AG04450 (cell line): ENCODE measurements at regions not wholly inside any gene's neighbourhood (a gene's known extent, or its start where the extent isn't known, plus 50 kb on each side); places are given as distances from the start of the nearest gene placed in this dataset.

Experiments
- CTCF ChIA-PET: fragments of 300-600, 350-600 bp; formaldehyde crosslinking; extraction: SDS; loops from one replicate; lab custom pipeline; 2022; ENCODE audit warnings: antibody characterized with exemption, inconsistent platforms; lab: Charles Lee
- POLR2A ChIA-PET: fragments of 350-600 bp; formaldehyde crosslinking; extraction: SDS; loops from one replicate; lab custom pipeline; 2021; ENCODE audit warnings: antibody characterized with exemption, inconsistent platforms; lab: Yijun Ruan, JAX
- DNase-seq: peaks from one replicate; pipeline ENCODE4 v3.0.0-alpha.2; 2011; ENCODE audit warnings: low read depth, low spot score
- H3K27ac ChIP-seq: one replicate; pipeline ENCODE4 v1.5.1; 2012; ENCODE audit warnings: low read depth, low read length, control low read depth
- H3K27me3 ChIP-seq: one replicate; pipeline ENCODE4 v1.6.0; 2012; ENCODE audit warnings: low read length; ENCODE audit not compliant: control insufficient read depth, insufficient read depth
- H3K4me3 ChIP-seq: 2 replicates; pipeline ENCODE4 v1.5.1; 2011; ENCODE audit warnings: mild to moderate bottlenecking, low read depth, low read length, control low read depth
- H3K9me3 ChIP-seq: 2 replicates; pipeline ENCODE4 v1.5.1; 2012; ENCODE audit warnings: low read length; ENCODE audit not compliant: control insufficient read depth, insufficient read depth
- TF ChIP-seq, protein P1 (sequence below): IDR thresholded peaks from 2 replicates; pipeline ENCODE4 v1.5.1; 2011; ENCODE audit warnings: low read depth, low read length, control low read depth, inconsistent platforms

DNA sequence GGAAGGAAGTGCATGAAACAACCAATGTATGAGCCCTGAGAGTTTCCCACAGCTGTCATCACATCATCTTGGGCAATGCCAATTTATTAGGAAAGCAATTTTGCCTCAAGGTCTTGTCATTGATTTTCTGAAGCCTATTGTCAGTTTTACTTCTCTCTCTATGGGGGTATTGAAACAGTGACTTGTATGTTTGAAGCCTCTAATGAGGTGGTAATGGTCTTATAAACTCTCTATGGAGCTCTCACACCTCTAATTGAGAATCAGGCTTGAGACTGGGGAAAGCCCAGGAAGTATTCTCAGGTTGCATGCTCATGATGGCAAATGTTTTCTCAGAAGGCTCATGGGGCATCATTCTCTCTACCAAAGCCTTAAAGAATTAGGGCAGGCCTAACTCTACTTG lies 308.2 kb upstream of the EMCN start:
- TF ChIP-seq, protein P1, sequence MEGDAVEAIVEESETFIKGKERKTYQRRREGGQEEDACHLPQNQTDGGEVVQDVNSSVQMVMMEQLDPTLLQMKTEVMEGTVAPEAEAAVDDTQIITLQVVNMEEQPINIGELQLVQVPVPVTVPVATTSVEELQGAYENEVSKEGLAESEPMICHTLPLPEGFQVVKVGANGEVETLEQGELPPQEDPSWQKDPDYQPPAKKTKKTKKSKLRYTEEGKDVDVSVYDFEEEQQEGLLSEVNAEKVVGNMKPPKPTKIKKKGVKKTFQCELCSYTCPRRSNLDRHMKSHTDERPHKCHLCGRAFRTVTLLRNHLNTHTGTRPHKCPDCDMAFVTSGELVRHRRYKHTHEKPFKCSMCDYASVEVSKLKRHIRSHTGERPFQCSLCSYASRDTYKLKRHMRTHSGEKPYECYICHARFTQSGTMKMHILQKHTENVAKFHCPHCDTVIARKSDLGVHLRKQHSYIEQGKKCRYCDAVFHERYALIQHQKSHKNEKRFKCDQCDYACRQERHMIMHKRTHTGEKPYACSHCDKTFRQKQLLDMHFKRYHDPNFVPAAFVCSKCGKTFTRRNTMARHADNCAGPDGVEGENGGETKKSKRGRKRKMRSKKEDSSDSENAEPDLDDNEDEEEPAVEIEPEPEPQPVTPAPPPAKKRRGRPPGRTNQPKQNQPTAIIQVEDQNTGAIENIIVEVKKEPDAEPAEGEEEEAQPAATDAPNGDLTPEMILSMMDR, result no peak
- CTCF ChIA-PET, result no interaction called here
- H3K4me3 ChIP-seq, result no peak overlapping the region
- H3K9me3 ChIP-seq, result no peaks in the 10 kb centered on the region
- H3K27ac ChIP-seq, result no peak overlapping the region
- H3K27me3 ChIP-seq, result no peaks in the 10 kb centered on the region
- no peak for DNase-seq
- POLR2A ChIA-PET, result no interaction called here

DNA sequence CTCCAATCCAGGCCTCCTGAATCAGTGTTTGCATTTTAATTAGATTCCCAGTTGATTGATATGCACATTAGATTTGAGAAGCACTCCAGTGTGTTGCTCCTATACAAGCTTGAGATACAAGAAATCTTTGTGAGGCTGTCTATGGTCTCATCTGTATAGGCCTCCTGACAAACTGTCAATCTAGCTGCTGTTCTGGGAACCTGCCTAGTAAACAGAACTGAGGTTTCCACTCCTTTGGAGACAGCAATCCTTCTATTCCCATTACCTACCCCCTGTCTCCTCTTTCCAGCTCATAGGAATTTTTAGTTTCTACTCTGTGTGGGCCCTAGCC lies 306.1 kb upstream of the EMCN start:
- CTCF ChIA-PET, result no interaction called here

DNA sequence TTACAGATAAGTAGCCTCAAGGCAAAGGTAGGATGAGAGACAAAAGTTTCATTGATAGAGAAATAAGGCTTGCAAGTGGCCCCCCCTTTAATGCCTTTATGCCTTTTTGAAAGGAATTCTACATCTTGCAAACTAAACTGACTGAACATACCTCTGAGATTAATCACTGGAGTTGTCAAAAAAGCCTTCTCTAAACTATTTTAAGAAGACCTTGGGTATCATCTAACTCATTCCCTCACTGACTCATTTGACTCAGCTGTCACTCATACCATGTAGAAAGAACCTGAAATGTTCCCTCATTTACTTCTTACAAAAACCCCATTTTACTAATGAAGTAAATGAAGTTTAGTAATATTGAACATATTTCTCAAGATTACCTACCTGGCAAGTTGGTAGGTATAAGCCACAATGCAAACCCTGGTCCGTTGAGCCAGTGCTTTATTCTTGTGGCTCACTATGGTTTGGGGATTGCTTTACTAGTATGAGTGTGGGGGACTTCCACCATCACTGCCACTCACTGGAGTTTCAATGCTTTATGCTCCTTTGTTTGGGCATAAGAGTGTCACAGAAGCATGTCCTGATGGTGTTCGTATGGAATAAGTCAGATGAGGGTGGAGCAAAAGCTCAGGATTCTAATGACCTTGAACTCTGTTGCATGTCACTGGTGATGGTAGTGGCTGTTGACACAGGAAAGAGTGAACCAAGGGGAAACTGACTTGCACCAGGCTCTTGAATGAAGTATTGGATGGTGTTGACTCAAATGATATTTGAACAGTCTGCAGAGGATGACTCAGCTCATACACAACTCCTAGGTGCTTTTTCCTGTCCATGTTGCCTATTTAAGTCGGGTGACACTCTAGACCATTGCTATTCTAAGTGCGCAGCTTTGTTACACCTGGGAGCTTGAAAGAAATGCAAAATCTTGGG lies 305.5 kb upstream of the EMCN start:
- Histone ChIP-seq H3K27ac (no peak overlapping the region), H3K4me3 (no peak overlapping the region), H3K27me3 (no peaks in the 10 kb centered on the region), H3K9me3 (no peaks in the 10 kb centered on the region)
- CTCF ChIA-PET, result no interaction called here
- no peak for DNase-seq
- TF ChIP-seq, protein P1, result no peak
- POLR2A ChIA-PET, result no interaction called here

More for the DNA sequence above, 306.1 kb upstream of the EMCN start:
- TF ChIP-seq, protein P1, result no peak
- no peak overlapping the region for H3K27ac ChIP-seq
- H3K9me3 ChIP-seq, result no peaks in the 10 kb centered on the region
- POLR2A ChIA-PET, result no interaction called here
- DNase-seq, result no peak
- no peaks in the 10 kb centered on the region for H3K27me3 ChIP-seq
- no peak overlapping the region for H3K4me3 ChIP-seq

DNA sequence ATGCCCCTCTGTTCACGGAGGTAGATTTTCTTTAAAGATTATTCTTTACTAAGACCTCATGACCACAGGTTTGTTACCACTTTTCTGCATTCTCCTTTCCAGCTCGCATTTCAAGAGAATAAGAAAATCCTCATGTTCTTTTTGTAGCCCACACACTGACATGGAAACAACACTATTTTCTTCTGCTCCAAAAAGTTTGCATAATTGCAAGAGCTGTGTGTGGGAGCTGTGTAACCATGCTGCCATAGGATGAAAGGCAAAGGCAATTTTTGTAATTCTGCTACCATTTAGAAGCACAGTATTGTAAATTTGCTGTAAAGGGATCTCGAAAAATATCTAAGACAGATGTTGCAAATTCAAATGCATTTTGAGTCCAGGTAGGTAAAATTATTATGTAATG lies 302.4 kb upstream of the EMCN start:
- Histone ChIP-seq H3K27me3 (no peaks in the 10 kb centered on the region), H3K27ac (no peak overlapping the region), H3K4me3 (no peak overlapping the region), H3K9me3 (no peaks in the 10 kb centered on the region)
- ChIA-PET POLR2A (no interaction called here), CTCF (no interaction called here)
- DNase-seq, result no peak
- TF ChIP-seq, protein P1, result no peak

DNA sequence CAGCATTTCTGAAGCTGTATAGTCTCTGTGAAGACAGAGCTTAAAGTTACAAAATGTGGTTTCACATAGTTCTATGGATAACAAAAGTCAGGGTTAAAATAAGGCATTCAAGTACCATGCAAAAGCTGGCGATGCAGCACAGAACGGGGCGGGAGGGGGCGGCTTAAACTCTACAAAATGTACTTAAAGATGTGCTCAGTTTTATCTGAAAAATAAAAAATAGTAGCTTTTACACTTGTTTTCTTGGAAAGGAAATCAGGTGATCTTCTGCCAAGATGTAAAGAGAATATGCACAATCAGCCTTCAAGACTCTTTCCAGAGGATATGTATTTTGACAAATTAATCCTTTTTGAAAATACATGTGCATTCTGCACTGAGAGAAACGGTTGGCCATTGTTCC lies 301.7 kb upstream of the EMCN start:
- TF ChIP-seq, protein P1, result no peak
- DNase-seq, result no peak
- Histone ChIP-seq H3K9me3 (no peaks in the 10 kb centered on the region), H3K27me3 (no peaks in the 10 kb centered on the region), H3K4me3 (no peak overlapping the region), H3K27ac (no peak overlapping the region)
- POLR2A ChIA-PET, result no interaction called here
- CTCF ChIA-PET, result no interaction called here
